HG03064 (cell line): ENCODE measurements at regions not wholly inside any gene's neighbourhood (a gene's known extent, or its start where the extent isn't known, plus 50 kb on each side); places are given as distances from the start of the nearest gene placed in this dataset.
A peak's percentile ranks its signal among the peaks of the same experiment; 100 is the strongest.

Source experiments
- ATAC-seq: cut with Tn5 transposase; IDR thresholded peaks from one replicate; pipeline ENCODE4 v1.9.1; 2021; ENCODE audit warnings: low read depth; ENCODE audit not compliant: unreplicated experiment

GRCh38 chr5:74957029-74957784 lies 91.0 kb upstream of the FAM169A start:
- no peak for ATAC-seq

GRCh38 chr5:74956278-74956677 lies 90.1 kb upstream of the FAM169A start:
- no peak for ATAC-seq

- ATAC-seq: no peak
Measured at GRCh38 chr5:74954919-74955318, 88.7 kb upstream of the FAM169A start.

- no peak for ATAC-seq
Measured at GRCh38 chr5:74953937-74954720, 87.9 kb upstream of the FAM169A start.

- no peak for ATAC-seq
Measured at GRCh38 chr5:74953554-74953936, 87.4 kb upstream of the FAM169A start.

GRCh38 chr5:74952406-74952805 lies 86.2 kb upstream of the FAM169A start:
- no peak for ATAC-seq

GRCh38 chr5:74951865-74952264 lies 85.7 kb upstream of the FAM169A start:
- no peak for ATAC-seq

GRCh38 chr5:74950836-74951515 lies 84.8 kb upstream of the FAM169A start:
- no peak for ATAC-seq

- no peak for ATAC-seq
Measured at GRCh38 chr5:74949976-74950375, 83.8 kb upstream of the FAM169A start.

- no peak for ATAC-seq
Measured at GRCh38 chr5:74948031-74948546, 81.9 kb upstream of the FAM169A start.

- no peak for ATAC-seq
Measured at GRCh38 chr5:74946471-74946870, 80.3 kb upstream of the FAM169A start.

GRCh38 chr5:74945561-74946165 lies 79.5 kb upstream of the FAM169A start:
- peak; percentile 78 for ATAC-seq

GRCh38 chr5:74943905-74944304 lies 77.7 kb upstream of the FAM169A start:
- no peak for ATAC-seq

- no peak for ATAC-seq
Measured at GRCh38 chr5:74942622-74943286, 76.6 kb upstream of the FAM169A start.

GRCh38 chr5:74940782-74941353 lies 74.7 kb upstream of the FAM169A start:
- ATAC-seq: no peak

GRCh38 chr5:74938250-74938933 lies 72.2 kb upstream of the FAM169A start:
- ATAC-seq: no peak

- ATAC-seq: no peak
Measured at GRCh38 chr5:74935752-74936091, 69.5 kb upstream of the FAM169A start.

- no peak for ATAC-seq
Measured at GRCh38 chr5:74934949-74935751, 69.0 kb upstream of the FAM169A start.

GRCh38 chr5:74927336-74927735 lies 61.1 kb upstream of the FAM169A start:
- no peak for ATAC-seq
